Uterus (tissue), 3 donors: ENCODE measurements at regions not wholly inside any gene's neighbourhood (a gene's known extent, or its start where the extent isn't known, plus 50 kb on each side); places are given as distances from the start of the nearest gene placed in this dataset.

Experiments used
- DNase-seq, 2 donors: peaks; one replicate each; pipeline ENCODE4 v3.0.0-alpha.2; 2019 to 2020
- H3K27ac ChIP-seq, 2 donors: fragments of 200-600 bp; sonication (generic); 1 replicate in 1 of 2; 2 replicates in 1 of 2; pipeline ENCODE4 v1.5.1; 2016 to 2018
- H3K27me3 ChIP-seq, 2 donors: fragments of 200-600 bp; sonication (generic); one replicate each; pipeline ENCODE4 v1.5.1; 2018 to 2019; ENCODE audit warnings: control low read depth in 1 of 2
- H3K36me3 ChIP-seq, 2 donors: fragments of 200-600 bp; sonication (generic); one replicate each; pipeline ENCODE4 v1.5.1; 2019; ENCODE audit warnings: control low read depth in 1 of 2
- H3K4me1 ChIP-seq, 2 donors: fragments of 200-600 bp; sonication (generic); one replicate each; pipeline ENCODE4 v1.5.1; 2018 to 2019; ENCODE audit warnings: control low read depth in 1 of 2
- H3K4me3 ChIP-seq, 2 donors: fragments of 200-600 bp; sonication (generic); 1 replicate in 1 of 2; 2 replicates in 1 of 2; pipeline ENCODE4 v1.5.1; 2018 to 2019; ENCODE audit warnings: mild to moderate bottlenecking in 1 of 2
- H3K9me3 ChIP-seq, 2 donors: fragments of 200-600 bp; sonication (generic); one replicate each; pipeline ENCODE4 v1.5.1; 2019; ENCODE audit warnings: control low read depth in 1 of 2
- CTCF ChIP-seq, 4 experiments: fragments of 200-600 bp in 2 of 4; fragments of 450-650 bp in 2 of 4; sonication (generic) in 2 of 4; IDR thresholded peaks; one replicate each; pipeline ENCODE4 v1.5.1; 2016 to 2019; ENCODE audit warnings: antibody characterized with exemption in 4 of 4, mild to moderate bottlenecking in 2 of 4, moderate library complexity in 1 of 4
- POLR2A ChIP-seq, 2 donors: fragments of 450-650 bp; IDR thresholded peaks; one replicate each; pipeline ENCODE4 v1.6.1; 2016; ENCODE audit warnings: antibody characterized with exemption in 2 of 2, mild to moderate bottlenecking in 1 of 2, moderate library complexity in 1 of 2
- intact Hi-C: fragments of 100-400 bp; cut with DNase I; formaldehyde crosslinking; loops from one replicate; pipeline ENCODE4 v1.15.1; 2023; ENCODE audit warnings: low total_unique reads
- donor health status: DM: yes; HTN: yes; CAD: no.

- DNase-seq, result no peak
- H3K9me3 ChIP-seq, result peaks cover 0 to 4% of the 10 kb centered on the region in 2 donors
- TF ChIP-seq POLR2A (IDR thresholded peaks at IDR 0.05) (no peak), CTCF (IDR thresholded peaks at IDR 0.05) (no peak)
- H3K4me3 ChIP-seq, result no peak overlapping the region
- H3K4me1 ChIP-seq, result peaks cover 0 to under 1% of the 10 kb centered on the region in 2 donors
- intact Hi-C loops, result no loop called here
- H3K36me3 ChIP-seq, result no peaks in the 10 kb centered on the region
- H3K27ac ChIP-seq, result no peak overlapping the region
- H3K27me3 ChIP-seq, result no peaks in the 10 kb centered on the region
Measured at GRCh38 chr18:76752400-76752799, 70.0 kb upstream of the ZNF236 start.

- intact Hi-C loops, result no loop called here
- H3K4me1 ChIP-seq, result no peaks in the 10 kb centered on the region
- H3K27ac ChIP-seq, result no peak overlapping the region
- peaks cover 0 to 4% of the 10 kb centered on the region in 2 donors for H3K9me3 ChIP-seq
- DNase-seq, result no peak
- no peak overlapping the region for H3K4me3 ChIP-seq
- H3K36me3 ChIP-seq, result no peaks in the 10 kb centered on the region
- H3K27me3 ChIP-seq, result no peaks in the 10 kb centered on the region
- TF ChIP-seq POLR2A (IDR thresholded peaks at IDR 0.05) (no peak), CTCF (IDR thresholded peaks at IDR 0.05) (no peak)
Measured at GRCh38 chr18:76750917-76751890, 71.2 kb upstream of the ZNF236 start.

DNA sequence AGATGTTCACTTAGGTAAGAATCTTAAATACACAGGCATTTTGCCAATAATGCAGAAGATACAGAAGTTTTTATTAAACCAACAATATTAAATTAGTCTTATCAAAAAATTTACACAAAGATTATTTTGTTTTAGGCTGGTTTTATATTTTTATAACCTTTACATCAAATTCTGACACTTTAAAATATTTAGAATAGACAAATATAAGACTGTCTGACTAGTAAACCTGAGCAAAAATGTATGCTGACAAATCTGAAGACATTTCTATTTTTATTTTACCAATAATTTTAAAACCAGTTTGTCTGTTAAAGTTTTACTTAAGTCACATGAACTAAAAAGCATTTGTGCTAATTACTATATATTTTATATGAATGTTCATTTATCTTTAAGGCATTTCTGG, 72.1 kb upstream of the ZNF236 start:
- no peak overlapping the region for H3K4me3 ChIP-seq
- H3K4me1 ChIP-seq, result no peaks in the 10 kb centered on the region
- intact Hi-C loops, result no loop called here
- TF ChIP-seq POLR2A (IDR thresholded peaks at IDR 0.05), result no peak
- no peak for TF ChIP-seq CTCF (IDR thresholded peaks at IDR 0.05)
- H3K27ac ChIP-seq, result no peak overlapping the region
- DNase-seq, result no peak
- no peaks in the 10 kb centered on the region for H3K27me3 ChIP-seq
- peaks cover 0 to 4% of the 10 kb centered on the region in 2 donors for H3K9me3 ChIP-seq
- no peaks in the 10 kb centered on the region for H3K36me3 ChIP-seq

GRCh38 chr18:76747676-76748075, 74.7 kb upstream of the ZNF236 start:
- peaks cover 0 to 4% of the 10 kb centered on the region in 2 donors for H3K9me3 ChIP-seq
- no peak for TF ChIP-seq CTCF (IDR thresholded peaks at IDR 0.05)
- no peak for TF ChIP-seq POLR2A (IDR thresholded peaks at IDR 0.05)
- DNase-seq, result no peak
- H3K4me3 ChIP-seq, result no peak overlapping the region
- H3K36me3 ChIP-seq, result no peaks in the 10 kb centered on the region
- H3K27ac ChIP-seq, result peak overlapping the region in 1 of 2 donors; percentile 8
- H3K4me1 ChIP-seq, result no peaks in the 10 kb centered on the region
- no peaks in the 10 kb centered on the region for H3K27me3 ChIP-seq
- intact Hi-C loops, result no loop called here

DNA sequence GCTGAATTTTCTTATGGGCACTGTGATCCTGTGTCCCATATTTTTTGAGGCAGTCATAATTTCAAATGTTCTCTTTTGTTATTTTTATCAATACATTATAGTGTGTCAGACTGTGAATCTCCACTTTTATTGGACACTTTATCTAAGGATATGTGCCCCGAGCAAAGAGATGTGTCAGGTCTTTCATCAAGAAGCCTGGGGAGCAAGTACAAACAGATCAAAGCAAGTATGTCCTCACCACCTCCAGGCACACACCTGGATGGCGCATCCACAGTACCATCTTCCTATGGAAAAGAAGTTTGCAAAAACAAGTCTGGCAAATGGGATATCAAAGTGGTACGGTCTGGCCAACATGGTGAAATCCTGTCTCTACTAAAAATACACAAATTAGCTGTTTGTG, 81.0 kb upstream of the ZNF236 start:
- intact Hi-C loops, result no loop called here
- H3K27ac ChIP-seq, result no peak overlapping the region

More for the DNA sequence above, 81.0 kb upstream of the ZNF236 start:
- H3K4me3 ChIP-seq, result no peak overlapping the region
- H3K36me3 ChIP-seq, result no peaks in the 10 kb centered on the region
- H3K27me3 ChIP-seq, result no peaks in the 10 kb centered on the region
- no peaks in the 10 kb centered on the region for H3K4me1 ChIP-seq
- DNase-seq, result no peak
- no peak for TF ChIP-seq CTCF (IDR thresholded peaks at IDR 0.05)
- TF ChIP-seq POLR2A (IDR thresholded peaks at IDR 0.05), result no peak
- H3K9me3 ChIP-seq, result no peaks in the 10 kb centered on the region
